ENCODE measurements at regions not wholly inside any gene's neighbourhood (a gene's known extent, or its start where the extent isn't known, plus 50 kb on each side); places are given as distances from the start of the nearest gene placed in this dataset.

DNA sequence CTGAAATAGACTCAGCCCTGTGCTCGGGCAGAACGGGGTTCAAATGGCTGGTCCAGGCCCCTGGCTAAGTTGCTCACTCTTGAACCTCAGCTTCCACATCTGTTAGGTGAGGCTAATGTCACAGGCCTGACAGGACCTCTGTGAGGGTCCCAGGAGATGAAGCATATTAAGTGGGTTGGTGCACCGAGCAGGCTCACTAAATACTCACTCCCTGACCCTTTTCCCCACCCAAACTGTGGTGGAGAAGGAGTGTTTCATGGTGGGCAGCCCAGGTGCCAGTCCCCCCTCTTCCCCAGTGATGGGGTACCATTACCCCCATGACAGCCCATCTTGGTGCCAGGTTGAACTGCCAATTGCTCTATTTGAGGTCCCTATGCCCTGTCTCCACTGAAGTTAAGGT is 286.0 kb downstream of the MYCN start:
- no peak for TF ChIP-seq CTCF (IDR thresholded peaks at IDR 0.05)
- no peak for TF ChIP-seq ZFX (IDR thresholded peaks at IDR 0.05; ENCODE audit: borderline replicate concordance)
- no peak overlapping the region for H3K27ac ChIP-seq

- TF ChIP-seq ZFX (IDR thresholded peaks at IDR 0.05; ENCODE audit: borderline replicate concordance) (no peak), CTCF (IDR thresholded peaks at IDR 0.05) (no peak)
- H3K27ac ChIP-seq: no peak overlapping the region
Observed at GRCh38 chr2:16225545-16225944, 285.2 kb downstream of the MYCN start.

GRCh38 chr2:16225071-16225470 is 284.7 kb downstream of the MYCN start:
- no peak for TF ChIP-seq CTCF (IDR thresholded peaks at IDR 0.05)
- TF ChIP-seq ZFX (IDR thresholded peaks at IDR 0.05; ENCODE audit: borderline replicate concordance): no peak

GRCh38 chr2:16224298-16225045 is 284.1 kb downstream of the MYCN start:
- H3K27ac ChIP-seq: no peak overlapping the region
- TF ChIP-seq CTCF (IDR thresholded peaks at IDR 0.05) (no peak), ZFX (IDR thresholded peaks at IDR 0.05; ENCODE audit: borderline replicate concordance) (no peak)

More at GRCh38 chr2:16225071-16225470, 284.7 kb downstream of the MYCN start:
- H3K27ac ChIP-seq: no peak overlapping the region

DNA sequence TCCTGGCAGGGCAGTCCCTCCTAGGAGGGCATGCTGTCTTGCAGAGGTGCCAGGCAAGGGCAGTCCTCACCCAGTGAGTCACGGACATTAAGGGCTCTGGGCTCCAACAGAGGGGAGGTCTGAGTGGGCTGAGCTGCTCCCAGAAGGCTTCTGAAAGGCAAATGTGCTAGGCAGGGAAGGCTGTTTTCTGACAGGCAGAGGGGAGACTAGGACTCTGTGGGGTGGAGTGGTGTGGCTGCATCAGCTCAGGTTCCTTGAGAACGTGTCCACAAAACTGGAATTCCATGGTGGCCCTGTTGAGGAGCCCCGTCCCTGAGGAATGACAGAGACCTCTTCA is 283.5 kb downstream of the MYCN start:
- no peak for TF ChIP-seq ZFX (IDR thresholded peaks at IDR 0.05; ENCODE audit: borderline replicate concordance)
- TF ChIP-seq CTCF (IDR thresholded peaks at IDR 0.05): no peak
- no peak overlapping the region for H3K27ac ChIP-seq

GRCh38 chr2:16223161-16223840 is 283.0 kb downstream of the MYCN start:
- TF ChIP-seq ZFX (IDR thresholded peaks at IDR 0.05; ENCODE audit: borderline replicate concordance): no peak
- no peak for TF ChIP-seq CTCF (IDR thresholded peaks at IDR 0.05)
- no peak overlapping the region for H3K27ac ChIP-seq

- TF ChIP-seq CTCF (IDR thresholded peaks at IDR 0.05) (no peak), ZFX (IDR thresholded peaks at IDR 0.05; ENCODE audit: borderline replicate concordance) (no peak)
- no peak overlapping the region for H3K27ac ChIP-seq
Observed at GRCh38 chr2:16222326-16222725, 282.0 kb downstream of the MYCN start.

Data from 22Rv1 (cell line).